ENCODE measurements at regions not wholly inside any gene's neighbourhood (a gene's known extent, or its start where the extent isn't known, plus 50 kb on each side); places are given as distances from the start of the nearest gene placed in this dataset.
"Not testable (repeated sequence)": the region's sequence is repeated elsewhere in the genome, so short reads cannot be mapped to it uniquely, and the experiment has no call there.

- H3K27me3 Mint-ChIP-seq (ENCODE audit: insufficient read depth, unreplicated experiment); H3K27ac Mint-ChIP-seq (ENCODE audit: low read depth, unreplicated experiment); intact Hi-C loops (cut with micrococcal nuclease); POLR2A ChIA-PET; H3K9me3 Mint-ChIP-seq (ENCODE audit: unreplicated experiment); DNase-seq (ENCODE audit: unreplicated experiment); CTCF ChIA-PET; H3K4me1 Mint-ChIP-seq (ENCODE audit: insufficient read depth, unreplicated experiment); H3K4me3 Mint-ChIP-seq (ENCODE audit: unreplicated experiment); H3K36me3 Mint-ChIP-seq (ENCODE audit: insufficient read depth, unreplicated experiment); BruUV-seq (replicated peaks): not testable (repeated sequence)
Observed at GRCh38 chr22:10526079-10526478, 5001.9 kb upstream of the OR11H1 start.

DNA sequence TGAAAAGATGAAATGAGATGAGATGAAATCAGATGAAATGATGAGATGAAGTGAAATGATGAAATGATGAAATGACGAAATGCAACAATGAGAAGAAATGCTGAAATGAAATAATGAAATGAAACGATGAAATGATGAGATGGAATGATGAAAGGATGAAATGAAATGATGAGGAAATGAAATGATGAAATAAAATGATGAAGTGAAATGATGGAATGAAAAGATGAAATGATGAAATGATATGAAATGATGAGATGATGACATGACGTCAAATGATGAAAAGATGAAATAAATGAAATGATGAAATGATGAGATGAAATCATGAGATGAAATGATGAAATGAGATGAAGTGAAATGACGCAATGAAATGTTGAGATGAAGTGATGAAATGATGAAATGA, 4996.9 kb upstream of the OR11H1 start:
- H3K27ac Mint-ChIP-seq (ENCODE audit: low read depth, unreplicated experiment); H3K4me1 Mint-ChIP-seq (ENCODE audit: insufficient read depth, unreplicated experiment); intact Hi-C loops (cut with micrococcal nuclease); DNase-seq (ENCODE audit: unreplicated experiment); CTCF ChIA-PET; H3K36me3 Mint-ChIP-seq (ENCODE audit: insufficient read depth, unreplicated experiment); H3K9me3 Mint-ChIP-seq (ENCODE audit: unreplicated experiment); BruUV-seq (replicated peaks); H3K4me3 Mint-ChIP-seq (ENCODE audit: unreplicated experiment); POLR2A ChIA-PET; H3K27me3 Mint-ChIP-seq (ENCODE audit: insufficient read depth, unreplicated experiment): not testable (repeated sequence)

- H3K36me3 Mint-ChIP-seq (ENCODE audit: insufficient read depth, unreplicated experiment); H3K9me3 Mint-ChIP-seq (ENCODE audit: unreplicated experiment); H3K27ac Mint-ChIP-seq (ENCODE audit: low read depth, unreplicated experiment); intact Hi-C loops (cut with micrococcal nuclease); H3K4me1 Mint-ChIP-seq (ENCODE audit: insufficient read depth, unreplicated experiment); CTCF ChIA-PET; H3K27me3 Mint-ChIP-seq (ENCODE audit: insufficient read depth, unreplicated experiment); H3K4me3 Mint-ChIP-seq (ENCODE audit: unreplicated experiment); POLR2A ChIA-PET; DNase-seq (ENCODE audit: unreplicated experiment); BruUV-seq (replicated peaks): not testable (repeated sequence)
Observed at GRCh38 chr22:10572531-10572930, 4955.5 kb upstream of the OR11H1 start.

- POLR2A ChIA-PET; H3K36me3 Mint-ChIP-seq (ENCODE audit: insufficient read depth, unreplicated experiment); H3K9me3 Mint-ChIP-seq (ENCODE audit: unreplicated experiment); H3K4me1 Mint-ChIP-seq (ENCODE audit: insufficient read depth, unreplicated experiment); intact Hi-C loops (cut with micrococcal nuclease); DNase-seq (ENCODE audit: unreplicated experiment); H3K27me3 Mint-ChIP-seq (ENCODE audit: insufficient read depth, unreplicated experiment); BruUV-seq (replicated peaks); CTCF ChIA-PET; H3K4me3 Mint-ChIP-seq (ENCODE audit: unreplicated experiment); H3K27ac Mint-ChIP-seq (ENCODE audit: low read depth, unreplicated experiment): not testable (repeated sequence)
Observed at GRCh38 chr22:10601071-10601470, 4926.9 kb upstream of the OR11H1 start.

DNA sequence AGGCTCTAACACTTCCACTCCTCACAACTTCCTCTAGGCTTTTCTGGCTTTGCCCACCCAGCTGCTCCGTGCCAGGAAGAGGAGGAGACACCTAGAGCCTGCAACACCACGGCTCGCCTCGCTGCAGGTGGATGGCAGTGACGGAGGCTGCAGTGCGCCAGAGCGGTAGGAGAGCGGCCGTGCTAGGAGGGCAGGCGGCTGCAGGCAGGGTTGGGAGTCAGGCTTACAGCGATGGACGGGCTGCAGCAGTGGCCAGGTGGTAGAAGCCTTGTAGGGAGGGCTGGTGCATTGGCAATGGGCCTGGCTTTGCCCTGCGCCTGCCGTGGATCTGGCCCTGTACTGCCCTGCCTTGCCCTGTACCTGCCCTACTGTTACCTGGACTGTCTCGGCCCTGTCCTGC, 4896.0 kb upstream of the OR11H1 start:
- H3K4me1 Mint-ChIP-seq (ENCODE audit: insufficient read depth, unreplicated experiment); H3K27me3 Mint-ChIP-seq (ENCODE audit: insufficient read depth, unreplicated experiment); DNase-seq (ENCODE audit: unreplicated experiment); H3K36me3 Mint-ChIP-seq (ENCODE audit: insufficient read depth, unreplicated experiment); H3K27ac Mint-ChIP-seq (ENCODE audit: low read depth, unreplicated experiment); CTCF ChIA-PET; BruUV-seq (replicated peaks); H3K4me3 Mint-ChIP-seq (ENCODE audit: unreplicated experiment); intact Hi-C loops (cut with micrococcal nuclease); POLR2A ChIA-PET; H3K9me3 Mint-ChIP-seq (ENCODE audit: unreplicated experiment): not testable (repeated sequence)

DNA sequence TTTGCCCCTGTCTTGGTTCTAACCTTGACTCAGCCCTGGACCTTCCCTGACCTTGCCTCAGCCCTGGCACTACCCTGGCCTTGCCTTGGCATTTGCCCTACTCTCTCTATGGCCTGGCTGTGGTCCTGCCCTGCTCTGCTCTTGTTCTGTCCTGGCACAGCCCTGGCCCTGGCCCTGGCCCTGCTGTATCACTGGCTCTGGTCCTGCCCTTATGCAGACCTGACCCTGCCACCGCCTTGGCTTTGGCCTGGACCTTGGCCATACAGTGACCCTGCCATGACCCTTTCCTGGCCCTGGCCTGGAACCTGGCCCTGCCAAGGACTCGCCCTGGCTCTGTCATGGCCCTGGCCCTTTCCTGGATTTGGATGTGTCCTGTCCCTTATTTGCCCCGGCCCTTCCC, 4892.7 kb upstream of the OR11H1 start:
- H3K4me3 Mint-ChIP-seq (ENCODE audit: unreplicated experiment); H3K9me3 Mint-ChIP-seq (ENCODE audit: unreplicated experiment); DNase-seq (ENCODE audit: unreplicated experiment); H3K27ac Mint-ChIP-seq (ENCODE audit: low read depth, unreplicated experiment); intact Hi-C loops (cut with micrococcal nuclease); H3K36me3 Mint-ChIP-seq (ENCODE audit: insufficient read depth, unreplicated experiment); BruUV-seq (replicated peaks); H3K27me3 Mint-ChIP-seq (ENCODE audit: insufficient read depth, unreplicated experiment); H3K4me1 Mint-ChIP-seq (ENCODE audit: insufficient read depth, unreplicated experiment); CTCF ChIA-PET; POLR2A ChIA-PET: not testable (repeated sequence)

GRCh38 chr22:10662818-10663217, 4865.2 kb upstream of the OR11H1 start:
- H3K36me3 Mint-ChIP-seq (ENCODE audit: insufficient read depth, unreplicated experiment); H3K4me1 Mint-ChIP-seq (ENCODE audit: insufficient read depth, unreplicated experiment); H3K27ac Mint-ChIP-seq (ENCODE audit: low read depth, unreplicated experiment); DNase-seq (ENCODE audit: unreplicated experiment); BruUV-seq (replicated peaks); H3K4me3 Mint-ChIP-seq (ENCODE audit: unreplicated experiment); CTCF ChIA-PET; intact Hi-C loops (cut with micrococcal nuclease); POLR2A ChIA-PET; H3K9me3 Mint-ChIP-seq (ENCODE audit: unreplicated experiment); H3K27me3 Mint-ChIP-seq (ENCODE audit: insufficient read depth, unreplicated experiment): not testable (repeated sequence)

GRCh38 chr22:10673065-10673464, 4854.9 kb upstream of the OR11H1 start:
- H3K36me3 Mint-ChIP-seq (ENCODE audit: insufficient read depth, unreplicated experiment); DNase-seq (ENCODE audit: unreplicated experiment); H3K4me3 Mint-ChIP-seq (ENCODE audit: unreplicated experiment); intact Hi-C loops (cut with micrococcal nuclease); H3K9me3 Mint-ChIP-seq (ENCODE audit: unreplicated experiment); CTCF ChIA-PET; BruUV-seq (replicated peaks); POLR2A ChIA-PET; H3K27ac Mint-ChIP-seq (ENCODE audit: low read depth, unreplicated experiment); H3K4me1 Mint-ChIP-seq (ENCODE audit: insufficient read depth, unreplicated experiment); H3K27me3 Mint-ChIP-seq (ENCODE audit: insufficient read depth, unreplicated experiment): not testable (repeated sequence)

DNA sequence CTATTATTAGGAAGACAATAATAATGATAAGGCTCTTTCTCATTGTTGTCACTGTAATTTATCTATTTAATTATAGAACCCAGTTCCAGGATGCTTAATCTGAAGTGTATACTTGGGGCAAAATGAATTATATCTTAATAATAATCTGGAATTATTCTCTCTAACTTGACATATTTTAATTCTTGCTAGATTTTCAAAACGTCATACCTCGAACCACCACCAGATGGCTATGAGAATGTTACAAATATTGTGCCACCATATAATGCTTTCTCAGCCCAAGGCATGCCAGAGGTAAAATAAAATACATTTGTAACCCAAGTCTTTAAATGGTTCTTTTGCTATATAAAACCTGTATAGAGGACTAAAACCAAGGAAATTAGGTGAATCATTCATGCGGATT, 4849.3 kb upstream of the OR11H1 start:
- intact Hi-C loops (cut with micrococcal nuclease); CTCF ChIA-PET; H3K27me3 Mint-ChIP-seq (ENCODE audit: insufficient read depth, unreplicated experiment); DNase-seq (ENCODE audit: unreplicated experiment); H3K4me1 Mint-ChIP-seq (ENCODE audit: insufficient read depth, unreplicated experiment); BruUV-seq (replicated peaks); H3K4me3 Mint-ChIP-seq (ENCODE audit: unreplicated experiment); POLR2A ChIA-PET; H3K9me3 Mint-ChIP-seq (ENCODE audit: unreplicated experiment); H3K27ac Mint-ChIP-seq (ENCODE audit: low read depth, unreplicated experiment); H3K36me3 Mint-ChIP-seq (ENCODE audit: insufficient read depth, unreplicated experiment): not testable (repeated sequence)

DNA sequence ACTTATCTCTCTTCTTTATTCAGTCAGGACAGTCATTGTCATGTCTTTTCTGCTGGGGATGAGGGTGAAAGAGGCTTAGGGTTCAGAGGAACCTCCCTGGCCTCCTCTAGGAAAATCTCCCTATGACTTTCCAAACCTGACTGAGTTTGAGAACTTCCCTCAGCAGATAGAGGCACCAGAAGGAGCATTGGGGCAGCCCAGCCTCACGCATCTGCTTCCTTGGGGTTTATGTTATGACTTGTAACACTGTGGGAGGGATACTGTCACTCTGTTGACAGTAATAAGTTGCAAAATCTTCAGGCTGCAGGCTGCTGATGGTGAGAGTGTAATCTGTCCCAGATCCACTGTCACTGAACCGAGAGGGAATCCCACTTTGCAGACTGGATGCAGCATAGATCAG, 4842.6 kb upstream of the OR11H1 start:
- intact Hi-C loops (cut with micrococcal nuclease); H3K4me1 Mint-ChIP-seq (ENCODE audit: insufficient read depth, unreplicated experiment); H3K9me3 Mint-ChIP-seq (ENCODE audit: unreplicated experiment); BruUV-seq (replicated peaks); H3K27me3 Mint-ChIP-seq (ENCODE audit: insufficient read depth, unreplicated experiment); POLR2A ChIA-PET; CTCF ChIA-PET; H3K27ac Mint-ChIP-seq (ENCODE audit: low read depth, unreplicated experiment); H3K36me3 Mint-ChIP-seq (ENCODE audit: insufficient read depth, unreplicated experiment); DNase-seq (ENCODE audit: unreplicated experiment); H3K4me3 Mint-ChIP-seq (ENCODE audit: unreplicated experiment): not testable (repeated sequence)

Measured in MCF 10A (cell line).